GM19023 (cell line): ENCODE measurements at regions not wholly inside any gene's neighbourhood (a gene's known extent, or its start where the extent isn't known, plus 50 kb on each side); places are given as distances from the start of the nearest gene placed in this dataset.
"Not testable (repeated sequence)": the region's sequence is repeated elsewhere in the genome, so short reads cannot be mapped to it uniquely, and the experiment has no call there.

Experiments used
- ATAC-seq: cut with Tn5 transposase; IDR thresholded peaks from one replicate; pipeline ENCODE4 v1.9.1; 2021; ENCODE audit warnings: mild to moderate bottlenecking, moderate library complexity; ENCODE audit not compliant: unreplicated experiment

DNA sequence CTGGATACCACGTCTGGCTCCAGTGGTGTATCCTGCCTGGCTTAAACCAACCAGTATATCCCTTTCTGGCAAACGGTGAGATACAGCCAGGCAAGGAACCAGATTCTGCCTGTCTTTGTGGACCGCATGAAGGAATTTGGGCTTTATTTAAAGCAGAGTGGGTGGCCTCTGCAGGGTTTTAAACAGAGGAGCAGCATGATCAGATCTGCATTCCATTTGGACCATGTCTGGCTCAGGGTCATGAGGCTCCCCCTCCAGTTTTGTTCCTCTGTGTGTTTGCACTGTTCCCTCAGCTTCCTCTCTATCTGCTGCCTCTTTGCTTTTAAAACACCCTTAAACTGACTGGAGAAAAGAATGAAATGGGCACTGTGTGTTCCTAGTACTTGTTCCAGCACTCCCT, 195.0 kb downstream of the GIPC2 start:
- no peak for ATAC-seq

DNA sequence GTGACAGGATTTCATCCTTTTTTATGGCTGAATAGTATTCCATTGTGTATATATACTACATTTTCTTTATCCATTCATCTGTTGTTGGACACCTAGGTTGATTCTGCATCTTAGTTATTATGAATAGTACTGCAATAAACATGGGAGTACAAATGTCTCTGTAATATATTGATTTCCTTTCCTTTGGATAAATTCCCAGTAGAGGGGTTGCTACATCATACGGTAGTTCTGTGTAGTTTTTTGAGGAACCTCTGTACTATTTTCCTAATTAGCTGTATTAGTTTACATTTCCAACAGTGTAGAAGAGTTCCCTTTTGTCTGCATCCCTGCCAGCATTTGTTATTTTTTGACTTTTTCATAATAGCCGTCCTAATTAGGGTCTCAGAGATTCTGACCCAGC, 201.3 kb downstream of the GIPC2 start:
- ATAC-seq = no peak

DNA sequence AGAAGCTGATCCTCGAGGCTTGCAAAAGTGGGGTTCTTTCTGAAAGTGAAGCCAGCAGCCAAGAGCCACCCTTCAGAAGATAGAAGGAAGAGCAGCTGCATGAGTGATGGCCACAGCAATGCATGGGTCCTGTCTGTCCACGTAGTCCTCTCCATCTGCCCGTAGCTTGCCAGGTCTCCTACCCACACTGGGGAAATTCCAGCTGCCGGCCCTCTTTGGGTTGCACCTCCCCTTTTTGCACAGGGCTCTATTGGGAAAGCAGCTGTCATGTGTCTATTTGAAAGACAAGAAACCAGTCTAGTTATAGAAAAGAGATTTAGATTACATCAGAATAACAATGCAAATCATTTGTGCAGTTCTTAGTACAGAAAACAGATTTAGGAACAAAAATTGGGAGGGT, 204.4 kb downstream of the GIPC2 start:
- no peak for ATAC-seq

DNA sequence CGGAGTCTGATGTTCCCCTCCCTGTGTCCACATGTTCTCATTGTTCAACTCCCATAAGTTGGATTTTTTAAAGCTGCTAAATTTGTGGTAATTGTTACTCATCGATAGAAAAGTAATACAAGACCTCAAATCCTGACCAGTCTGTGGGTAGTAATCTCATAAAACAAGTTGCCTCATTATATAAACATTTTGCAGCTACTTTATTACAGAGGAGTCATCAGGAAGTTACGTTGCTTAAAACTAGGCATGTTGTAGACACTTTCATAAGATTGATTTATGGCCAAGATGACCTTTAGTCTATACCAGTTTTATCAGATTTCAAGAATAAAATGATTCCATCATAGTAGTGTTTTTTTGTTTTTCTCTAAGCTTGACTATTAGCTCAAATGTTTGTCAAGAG, 208.8 kb downstream of the GIPC2 start:
- ATAC-seq = no peak

DNA sequence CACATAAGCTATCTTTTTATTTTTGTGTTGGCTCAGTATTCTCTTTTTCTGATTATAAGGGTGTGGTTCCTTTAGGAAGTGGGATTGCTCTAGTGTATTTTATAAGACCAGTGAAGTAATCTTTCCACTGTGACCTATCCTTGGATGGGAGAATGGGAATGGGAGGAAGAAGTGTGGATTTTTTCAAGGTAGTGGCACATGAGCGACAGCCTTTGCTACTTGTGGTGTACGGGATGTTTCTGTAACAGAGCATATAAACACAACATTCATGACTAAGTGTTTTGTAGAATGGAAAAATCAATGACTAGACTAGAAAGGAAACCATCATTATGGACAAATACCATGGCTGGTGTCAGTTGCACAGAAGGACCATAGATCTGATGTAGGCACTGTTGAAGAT, 209.6 kb downstream of the GIPC2 start:
- ATAC-seq = no peak

DNA sequence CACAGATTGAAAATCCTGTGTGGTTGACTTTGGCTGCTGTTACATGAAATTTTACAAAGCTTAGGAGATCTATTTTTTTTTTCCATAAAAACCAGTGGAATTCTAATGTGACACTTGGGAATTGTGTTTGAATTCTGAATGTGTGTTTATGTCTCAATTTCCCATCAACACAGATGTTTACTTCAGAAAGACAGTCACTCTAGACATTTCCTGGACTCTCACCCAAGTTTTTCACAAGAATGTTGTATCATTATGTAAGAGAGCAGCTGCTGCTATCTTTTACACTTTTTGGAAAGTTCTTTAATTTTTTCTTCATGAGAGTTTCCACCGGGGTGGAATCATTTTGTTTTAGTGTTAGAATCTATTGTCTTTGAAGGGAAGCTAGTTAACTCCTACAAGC, 210.1 kb downstream of the GIPC2 start:
- no peak for ATAC-seq

DNA sequence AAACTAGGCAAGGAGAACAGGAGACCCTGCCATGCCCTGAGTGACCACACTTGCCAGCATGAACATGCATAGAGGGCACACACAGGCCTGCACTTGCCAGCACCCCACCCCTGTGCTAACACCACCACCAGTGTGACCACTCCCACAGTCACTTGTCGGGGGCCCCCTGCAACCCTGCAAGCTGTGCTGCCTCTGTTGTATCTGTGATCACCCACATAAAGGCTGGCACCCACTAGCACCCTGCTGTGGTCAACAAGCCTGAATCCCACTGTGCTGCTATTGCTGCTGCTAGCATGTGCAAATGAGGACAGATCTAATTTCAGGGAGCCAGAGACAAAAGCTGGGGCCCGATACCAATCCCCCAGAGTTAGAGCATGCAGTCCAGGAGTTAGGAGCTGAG, 217.7 kb downstream of the GIPC2 start:
- ATAC-seq = no peak

DNA sequence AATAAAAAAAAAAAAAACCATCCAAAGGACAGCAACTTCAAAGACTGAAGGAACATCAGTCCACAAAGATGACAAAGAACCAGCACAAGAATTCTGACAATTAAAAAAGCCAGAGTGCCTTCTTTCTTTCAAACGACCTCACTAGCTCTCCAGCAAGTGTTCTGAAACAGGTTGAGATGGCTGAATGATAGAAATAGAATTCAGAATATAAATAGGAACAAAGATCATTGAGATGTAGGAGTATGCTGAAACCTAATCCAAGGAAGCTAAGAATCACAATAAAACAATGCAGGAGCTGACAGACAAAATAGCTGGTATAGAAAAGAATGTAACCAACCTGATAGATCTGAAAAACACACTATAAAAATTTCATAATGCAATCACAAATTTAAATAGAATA, 218.2 kb downstream of the GIPC2 start:
- no peak for ATAC-seq

DNA sequence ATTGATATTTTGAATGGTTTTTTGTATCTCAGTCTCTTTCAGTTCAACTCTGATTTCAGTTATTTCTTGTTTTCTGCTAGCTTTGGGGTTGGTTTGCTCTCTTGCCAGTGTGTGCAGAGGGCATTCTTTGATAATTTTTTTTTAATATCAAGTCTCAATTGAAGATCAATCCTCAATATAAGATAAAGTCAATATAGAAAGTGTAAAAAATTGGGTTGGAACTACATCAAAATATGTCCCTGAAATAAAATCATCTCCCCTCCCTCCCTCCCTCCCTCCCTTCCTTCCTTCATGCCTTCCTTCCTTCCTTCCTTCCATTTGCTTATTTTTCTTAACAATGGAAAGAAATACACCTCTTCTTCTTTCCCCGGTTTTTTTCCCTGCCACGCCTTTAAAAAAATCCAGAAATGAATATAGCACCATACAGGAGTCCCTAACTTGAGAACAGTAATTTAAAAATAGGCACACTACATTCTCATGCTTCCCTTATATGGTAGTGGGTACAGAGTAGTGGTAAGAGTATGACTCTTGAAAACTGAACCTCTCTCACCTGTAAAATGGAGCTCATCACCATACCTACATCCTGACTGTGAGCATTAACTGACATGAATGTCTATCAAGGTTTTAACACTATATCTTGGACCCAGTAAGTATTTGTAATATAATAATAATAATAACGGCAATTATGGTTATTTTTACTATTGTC, 221.9 kb downstream of the GIPC2 start:
- no peak for ATAC-seq

DNA sequence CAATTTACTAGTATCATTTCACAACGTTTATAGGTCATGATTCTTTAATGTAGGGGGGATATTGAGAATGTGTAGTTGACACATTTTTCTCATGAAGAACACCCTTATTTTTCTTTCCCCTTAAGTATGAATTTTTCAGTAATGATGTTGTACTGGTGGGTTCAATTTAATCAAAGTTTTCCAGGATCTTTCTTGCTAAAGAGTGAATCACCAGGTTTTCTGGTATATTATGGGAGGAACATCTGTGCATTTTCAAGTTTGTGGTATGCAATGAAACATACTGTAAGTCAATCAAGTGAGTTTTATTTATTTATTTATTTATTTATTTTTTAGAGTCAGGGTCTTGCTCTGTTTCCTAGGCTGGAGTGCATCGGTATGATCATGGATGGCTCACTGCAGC, 221.2 kb upstream of the PTGFR start:
- no peak for ATAC-seq

DNA sequence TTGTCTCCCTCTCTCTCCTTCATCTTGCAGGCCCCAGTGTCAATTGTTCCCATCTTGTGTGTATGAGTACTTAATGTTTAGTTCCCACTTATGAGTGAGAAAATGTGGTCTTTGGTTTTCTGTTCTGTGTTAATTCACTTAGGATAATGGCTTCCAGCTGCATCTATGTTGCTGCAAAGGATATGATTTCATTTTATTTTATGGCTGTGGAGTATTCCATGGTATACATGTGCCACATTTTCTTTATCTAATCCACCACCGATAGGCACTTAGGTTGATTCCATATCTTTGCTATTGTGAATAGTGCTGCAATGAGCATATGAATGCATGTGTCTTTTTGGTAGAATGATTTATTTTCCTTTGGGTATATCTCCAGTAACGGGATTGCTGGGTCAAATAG, 219.4 kb upstream of the PTGFR start:
- ATAC-seq = not testable (repeated sequence)

DNA sequence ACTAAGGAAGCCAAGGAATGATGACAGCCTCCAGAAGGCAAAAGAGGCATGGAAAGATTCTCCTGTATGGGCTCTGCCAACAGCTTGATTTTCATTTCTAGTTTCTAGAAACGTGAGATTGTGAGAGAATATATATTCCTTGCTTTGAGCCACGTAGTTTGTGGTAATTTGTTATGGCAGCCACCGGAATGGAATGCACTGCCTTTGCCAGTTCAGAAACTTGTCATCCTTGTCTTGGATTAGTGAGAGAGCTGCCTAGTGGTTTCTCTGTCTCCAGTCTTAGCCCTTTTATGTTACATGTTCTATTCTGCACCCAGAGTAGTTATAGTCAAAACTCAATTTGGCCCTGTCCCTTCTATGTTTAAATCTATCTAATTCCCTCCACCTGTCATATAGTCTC, 216.0 kb upstream of the PTGFR start:
- no peak for ATAC-seq

DNA sequence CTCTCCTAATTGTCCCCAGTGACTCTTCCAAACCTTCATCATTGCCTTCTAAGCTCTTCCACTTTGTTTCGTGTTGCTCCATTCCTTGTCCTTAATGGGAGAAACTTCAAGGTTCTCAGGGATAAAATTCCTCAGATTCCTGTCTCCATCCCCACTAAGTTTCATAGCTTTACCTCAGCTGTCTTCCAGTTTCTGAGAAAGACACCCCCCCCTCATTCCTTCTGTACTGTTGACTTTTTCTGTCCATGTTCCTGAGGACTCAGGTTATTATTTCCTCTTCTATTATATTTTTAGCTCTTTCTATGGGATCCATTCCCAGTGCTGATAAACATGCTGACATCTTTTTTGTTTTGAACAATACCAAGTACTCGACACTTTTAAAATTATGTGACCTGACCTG, 215.3 kb upstream of the PTGFR start:
- ATAC-seq = no peak

DNA sequence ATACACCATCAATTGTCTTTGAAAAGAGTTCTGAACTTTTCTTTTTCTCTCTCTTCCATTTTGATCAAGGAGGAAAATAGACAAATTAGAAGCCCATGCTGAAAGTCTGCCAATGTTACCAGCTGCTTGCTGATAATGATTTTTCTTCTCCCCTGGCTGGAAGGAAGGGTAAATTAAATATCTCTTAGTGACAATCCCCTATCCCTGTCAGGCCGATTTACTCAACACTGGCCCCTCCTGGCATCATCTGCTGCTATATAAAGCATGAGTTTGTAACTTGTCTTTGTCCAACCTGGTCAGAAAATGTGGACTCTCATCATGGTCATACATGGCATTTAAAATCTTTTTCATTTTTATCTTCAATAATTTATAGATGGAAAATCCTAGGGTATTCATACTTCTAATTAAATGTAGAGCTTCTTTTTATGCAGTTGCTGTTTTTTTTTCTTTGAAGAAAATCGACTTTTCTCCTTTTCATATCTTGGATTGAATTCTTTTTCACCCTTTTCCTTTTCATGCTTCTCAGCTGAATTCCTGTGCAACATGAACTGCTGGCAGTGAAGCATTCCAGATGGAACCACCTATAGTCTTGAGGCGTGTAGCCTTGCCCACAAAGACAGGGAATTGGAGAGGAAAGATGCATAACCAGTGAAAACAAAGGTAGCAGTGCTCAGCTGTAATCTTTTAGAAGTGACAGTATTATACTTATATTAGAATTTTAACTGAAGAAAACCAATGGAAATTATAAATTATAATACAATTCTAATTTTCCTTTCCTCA, 214.7 kb upstream of the PTGFR start:
- ATAC-seq = no peak

DNA sequence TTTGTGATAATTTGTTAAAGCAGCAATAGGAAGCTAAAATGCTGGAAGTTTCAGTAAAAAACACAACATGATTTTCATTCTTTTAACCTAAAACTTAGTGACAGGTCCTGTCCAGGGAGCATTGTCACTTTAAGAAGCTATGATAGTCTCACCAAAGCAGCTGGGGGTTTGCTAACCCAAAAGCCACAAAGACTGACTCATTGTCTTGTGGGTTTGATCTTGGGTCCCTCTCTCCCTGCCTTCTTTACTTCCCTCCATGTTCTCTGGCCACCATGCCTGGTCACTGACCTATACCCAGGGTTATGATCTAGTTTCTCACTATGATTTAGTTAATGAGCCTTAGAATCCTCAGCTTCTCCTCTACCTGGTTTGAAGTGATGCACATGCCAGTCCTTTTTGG, 213.5 kb upstream of the PTGFR start:
- no peak for ATAC-seq

DNA sequence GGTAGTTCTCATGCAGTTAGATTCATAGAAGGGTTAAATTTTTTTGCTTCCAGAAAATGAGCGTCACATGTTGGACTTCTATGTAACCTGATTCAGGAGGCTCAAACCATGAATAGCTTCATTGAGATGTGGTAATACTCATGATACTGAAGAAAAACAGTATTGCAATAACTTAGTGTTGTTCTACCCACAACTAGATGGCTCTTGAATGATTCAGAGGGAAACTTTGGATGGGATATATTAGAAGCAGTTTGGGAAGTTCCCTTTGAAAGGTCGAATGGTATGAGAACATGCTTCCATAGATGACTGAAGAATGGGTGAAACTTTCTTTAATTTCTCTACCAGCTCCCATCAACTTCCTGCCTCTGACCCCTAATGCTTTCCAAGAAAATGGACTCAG, 211.7 kb upstream of the PTGFR start:
- no peak for ATAC-seq

DNA sequence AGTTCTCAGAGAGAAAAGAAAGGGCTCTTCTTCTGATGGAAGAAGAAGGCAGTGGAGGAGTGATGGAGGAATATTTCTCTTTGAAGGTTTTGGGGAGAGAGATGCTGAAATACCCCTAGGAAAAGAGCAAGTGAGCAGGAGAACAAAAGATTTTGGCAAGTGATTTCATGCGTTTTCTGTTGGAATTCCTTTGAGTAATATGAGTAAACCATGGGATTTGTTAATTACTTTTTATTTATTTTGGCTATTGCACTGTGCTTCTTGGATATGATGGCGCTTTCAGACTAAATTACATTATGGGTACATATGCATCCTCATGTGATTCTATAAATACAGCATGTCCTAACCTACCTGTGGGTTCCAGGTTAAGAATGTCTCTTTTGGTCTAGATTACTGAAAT, 210.1 kb upstream of the PTGFR start:
- ATAC-seq = no peak

DNA sequence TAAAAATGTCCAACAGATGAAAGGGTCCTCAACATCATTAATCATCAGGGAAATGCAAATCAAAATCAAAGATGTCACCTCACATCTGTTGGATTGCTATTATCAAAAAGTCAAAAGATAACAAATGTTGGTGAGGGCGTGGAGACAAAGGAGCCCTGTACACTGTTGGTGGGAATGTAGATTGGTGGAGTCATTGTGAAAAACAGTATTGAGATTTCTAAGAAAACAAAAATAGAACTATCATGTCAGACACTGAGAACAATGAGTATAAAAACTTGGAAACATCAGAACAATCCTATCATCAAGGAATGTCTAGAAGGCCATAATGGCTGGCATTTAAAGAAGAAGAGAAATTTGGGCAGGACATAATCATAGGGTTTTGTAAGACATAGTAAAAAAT, 209.2 kb upstream of the PTGFR start:
- ATAC-seq = no peak

DNA sequence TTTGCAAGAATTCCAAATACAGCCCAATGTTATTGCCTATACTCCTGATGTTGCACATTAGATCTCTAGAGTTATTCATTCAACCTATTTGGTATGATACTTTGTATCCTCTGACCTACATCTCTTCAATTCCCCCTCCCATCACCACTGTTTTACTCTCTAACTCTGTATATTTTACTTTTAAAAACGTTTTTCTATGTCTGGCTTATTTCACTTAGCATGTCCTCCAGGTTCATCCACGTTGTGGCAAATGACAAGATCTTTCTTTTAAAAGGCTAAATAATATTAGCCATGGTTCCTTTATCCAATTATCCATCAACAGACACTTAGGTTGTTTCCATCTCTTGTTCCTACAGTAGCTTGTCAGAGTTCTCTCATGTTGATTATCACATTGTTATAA, 207.1 kb upstream of the PTGFR start:
- no peak for ATAC-seq

DNA sequence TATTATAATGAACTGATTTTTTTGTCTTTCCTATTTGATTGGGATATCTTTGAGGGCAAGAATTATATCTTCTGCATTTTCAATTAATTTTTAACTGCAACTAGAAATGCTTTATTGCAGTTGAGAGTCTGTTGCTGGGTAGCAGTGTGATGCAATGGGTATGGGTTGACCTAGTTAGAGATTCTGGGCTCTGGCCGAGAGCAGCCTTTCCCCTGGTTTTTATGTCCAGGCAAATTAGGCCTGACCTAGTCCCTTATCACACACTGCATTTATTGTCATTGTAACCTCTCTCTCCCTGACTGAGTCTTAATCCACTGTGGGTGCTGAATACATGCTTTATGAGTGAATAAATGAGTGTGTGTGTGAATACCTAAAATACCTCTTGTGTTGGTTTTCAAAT, 206.4 kb upstream of the PTGFR start:
- no peak for ATAC-seq

DNA sequence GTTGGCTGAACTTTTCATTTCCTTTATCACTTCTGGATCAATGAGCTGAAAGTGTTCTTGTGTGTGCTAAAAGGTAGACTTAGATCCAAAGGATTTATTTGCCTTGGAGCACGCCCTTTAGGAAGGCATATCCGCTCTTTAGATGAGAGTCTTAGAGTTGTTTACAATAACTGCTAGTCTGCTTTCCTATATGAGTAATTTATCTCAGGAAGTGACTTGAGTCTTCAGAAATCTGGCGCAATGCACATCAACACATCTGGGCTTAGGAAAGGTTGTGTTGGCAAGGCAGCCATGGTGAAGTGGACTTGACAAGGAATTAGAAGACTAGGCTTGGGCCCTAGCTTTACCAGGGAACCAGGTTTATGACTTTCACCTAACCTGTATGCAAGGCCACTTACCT, 204.1 kb upstream of the PTGFR start:
- ATAC-seq = no peak

DNA sequence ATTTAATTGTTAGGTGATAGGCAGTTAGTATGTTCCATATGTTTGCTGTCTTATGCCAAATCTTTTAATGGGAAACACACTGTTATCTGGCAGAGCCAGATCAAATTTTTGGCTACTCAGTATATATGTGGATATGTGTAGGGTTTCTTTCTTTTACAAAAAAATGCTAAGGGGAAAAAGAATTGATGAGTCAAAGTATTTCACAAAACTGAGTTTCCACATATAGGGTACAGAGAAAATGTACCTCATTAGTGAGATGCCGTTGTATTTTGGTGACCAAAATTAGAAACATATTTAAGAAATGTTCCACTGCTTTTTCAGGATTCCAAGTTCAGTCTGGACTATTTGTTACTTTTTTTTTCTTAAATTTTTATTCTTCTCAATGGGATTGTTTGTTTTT, 201.2 kb upstream of the PTGFR start:
- no peak for ATAC-seq

DNA sequence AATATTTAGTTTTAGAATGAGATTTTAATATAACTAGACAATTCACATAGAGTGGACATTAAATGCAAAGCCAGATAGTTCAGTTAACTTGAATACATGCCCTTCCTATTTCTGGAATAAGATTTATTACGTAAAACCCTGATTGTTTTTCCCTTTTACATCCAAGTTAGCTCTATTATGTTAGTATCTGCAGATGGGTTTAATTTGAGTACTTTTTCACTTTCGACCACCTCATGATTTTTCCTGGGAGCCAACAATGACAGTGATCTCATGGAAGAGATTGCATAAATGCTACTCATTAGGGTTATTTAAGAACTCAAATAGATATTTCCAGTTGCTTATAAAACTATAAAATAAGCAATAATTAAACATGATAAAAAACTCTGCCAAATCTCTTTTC, 199.4 kb upstream of the PTGFR start:
- ATAC-seq = no peak
